ENCODE measurements at regions not wholly inside any gene's neighbourhood (a gene's known extent, or its start where the extent isn't known, plus 50 kb on each side); places are given as distances from the start of the nearest gene placed in this dataset.

GRCh38 chr12:107631715-107632114 is 53.9 kb upstream of the PWP1 start:
- no peak overlapping the region for H4K91ac ChIP-seq (ENCODE audit: insufficient read length, low read depth, low read length)
- H3K23me2 ChIP-seq (ENCODE audit: insufficient read length, low read depth, low read length, poor library complexity, severe bottlenecking) = no peaks in the 10 kb centered on the region
- no peak overlapping the region for H3K27ac ChIP-seq (ENCODE audit: insufficient read length, low read depth, low read length)
- WGBS (ENCODE audit: extremely low coverage, insufficient read length, low lambda C conversion rate) = no CpG with 5 or more reads among the region's 3 CpGs
- no peak overlapping the region for H3K4me2 ChIP-seq (ENCODE audit: insufficient read depth, insufficient read length, low read length)
- H3K23ac ChIP-seq (ENCODE audit: insufficient read length, low read depth, low read length) = no peak overlapping the region
- no peak overlapping the region for H2AFZ ChIP-seq (ENCODE audit: low read length)
- Mint-ChIP-seq H3K4me3 (no peak overlapping the region), H3K27me3 (ENCODE audit: low read depth) (no peaks in the 10 kb centered on the region; the same call in 1 of the 2 replicates), H3K9me3 (peaks cover 5 to 8% of the 10 kb centered on the region in 2 experiments; a peak in 3 of 5 replicates), H3K36me3 (ENCODE audit: insufficient read depth in 1 of 3, low read depth in 3 of 3) (peaks cover 0 to 13% (median 12%) of the 10 kb centered on the region in 3 experiments; a peak in 6 of 7 replicates), H3K27ac (peak overlapping the region in 1 of 3 experiments; percentile 19; a peak in 2 of 7 replicates), H3K4me1 (peaks cover 22 to 23% of the 10 kb centered on the region in 2 experiments)
- H2BK120ac ChIP-seq (ENCODE audit: low read depth, low read length, poor library complexity, severe bottlenecking) = no peak overlapping the region
- H3K4me1 ChIP-seq (ENCODE audit: insufficient read depth, low read length) = peaks cover 15% of the 10 kb centered on the region; the same call in 1 of the 2 replicates
- H3K14ac ChIP-seq (ENCODE audit: insufficient read depth, low read length) = no peak overlapping the region
- no peak overlapping the region for H4K8ac ChIP-seq (replicated peaks; ENCODE audit: insufficient read length, low read depth, low read length)
- H2BK20ac ChIP-seq (ENCODE audit: low read depth, low read length, poor library complexity, severe bottlenecking) = no peak overlapping the region
- H2BK12ac ChIP-seq (ENCODE audit: insufficient read length, low read depth, low read length) = no peak overlapping the region
- H3K56ac ChIP-seq (ENCODE audit: insufficient read length, low read depth, low read length) = no peak overlapping the region
- H3K9ac ChIP-seq (ENCODE audit: extremely low read depth, insufficient read length, low read length) = no peak overlapping the region
- no peaks in the 10 kb centered on the region for H3K27me3 ChIP-seq (ENCODE audit: insufficient read depth, low read length)
- H3K4ac ChIP-seq (ENCODE audit: low read depth, low read length) = no peak overlapping the region
- H4K20me1 ChIP-seq (ENCODE audit: control insufficient read depth, insufficient read depth, insufficient read length) = no peaks in the 10 kb centered on the region
- no peak overlapping the region for H2BK5ac ChIP-seq (ENCODE audit: insufficient read length, low read length)
- DNase-seq = no peak
- no peak overlapping the region for H3T11ph ChIP-seq (ENCODE audit: low read length)
- peak overlapping the region; percentile 45; the same call in 1 of the 2 replicates for H2BK15ac ChIP-seq (ENCODE audit: low read depth, low read length)
- H3K79me2 ChIP-seq (ENCODE audit: insufficient read depth, low read length) = no peaks in the 10 kb centered on the region
- TF ChIP-seq CTCF (conservative IDR thresholded peaks at IDR 0.05) = no peak
- no peak overlapping the region for H4K5ac ChIP-seq (ENCODE audit: insufficient read length, low read depth, low read length)
- no peaks in the 10 kb centered on the region for H3K9me3 ChIP-seq (ENCODE audit: control insufficient read depth, low read depth, low read length)
- H3K79me1 ChIP-seq (ENCODE audit: insufficient read depth, low read depth, low read length, poor library complexity, severe bottlenecking) = no peaks in the 10 kb centered on the region
- no peak overlapping the region for H3K18ac ChIP-seq (ENCODE audit: insufficient read length, low read depth, low read length)
- no peak overlapping the region for H2AK5ac ChIP-seq (ENCODE audit: insufficient read length, low read length)

Measured in H9 (cell line).